WTC11 (cell line): ENCODE measurements at regions not wholly inside any gene's neighbourhood (a gene's known extent, or its start where the extent isn't known, plus 50 kb on each side); places are given as distances from the start of the nearest gene placed in this dataset.

Experiments used
- ATAC-seq: fragments of 200-7000 bp; cut with Tn5 transposase; 2 replicates; pipeline ENCODE4 v1.10.0; 2021; ENCODE audit warnings: mild to moderate bottlenecking, moderate library complexity
- CTCF ChIA-PET: fragments of 300-600 bp; sonication (Branson Sonifier 250); formaldehyde crosslinking; loops from one replicate; lab custom pipeline; 2021; ENCODE audit warnings: antibody characterized with exemption; lab: Charles Lee
- POLR2A ChIA-PET: fragments of 350-600 bp; sonication (Branson Sonifier 250); formaldehyde crosslinking; loops from one replicate; lab custom pipeline; 2021; ENCODE audit warnings: antibody characterized with exemption; lab: Charles Lee
- DNase-seq: peaks from one replicate; pipeline ENCODE4 v3.0.0; 2021; ENCODE audit warnings: low spot score
- H3K27ac Mint-ChIP-seq: 2 replicates; pipeline ENCODE4 v1.8.0; 2021; ENCODE audit warnings: mixed read lengths
- H3K27me3 Mint-ChIP-seq: 2 replicates; pipeline ENCODE4 v1.8.0; 2021; ENCODE audit warnings: low read depth, mild to moderate bottlenecking, moderate library complexity, mixed read lengths
- H3K36me3 Mint-ChIP-seq: 2 replicates; pipeline ENCODE4 v1.8.0; 2021; ENCODE audit warnings: mixed read lengths
- H3K4me1 Mint-ChIP-seq: 2 replicates; pipeline ENCODE4 v1.8.0; 2022; ENCODE audit warnings: mixed read lengths
- H3K4me3 Mint-ChIP-seq: 2 replicates; pipeline ENCODE4 v1.8.0; 2021; ENCODE audit warnings: mild to moderate bottlenecking, moderate library complexity, mixed read lengths
- H3K9me3 Mint-ChIP-seq: 2 replicates; pipeline ENCODE4 v1.8.0; 2021; ENCODE audit warnings: mixed read lengths
- ATF1 ChIP-seq: sonication (generic); formaldehyde crosslinking; IDR thresholded peaks from 2 replicates; pipeline ENCODE4 v1.8.1; 2023; ENCODE audit warnings: mild to moderate bottlenecking, moderate library complexity, missing genetic modification reagents
- FOXJ3 ChIP-seq: sonication (generic); formaldehyde crosslinking; IDR thresholded peaks from 2 replicates; pipeline ENCODE4 v1.9.0; 2021; ENCODE audit warnings: missing genetic modification reagents, mild to moderate bottlenecking, borderline replicate concordance
- KAT7 ChIP-seq: sonication (generic); formaldehyde crosslinking; IDR thresholded peaks from 2 replicates; pipeline ENCODE4 v1.8.1; 2023; ENCODE audit warnings: missing genetic modification reagents, mild to moderate bottlenecking, borderline replicate concordance
- MXD4 ChIP-seq: fragments of 250-450 bp; sonication (Bioruptor Pico); IDR thresholded peaks from 2 replicates; pipeline ENCODE4 v1.8.0; 2021; ENCODE audit warnings: mild to moderate bottlenecking, moderate library complexity, borderline replicate concordance
- NFYB ChIP-seq: sonication (generic); formaldehyde crosslinking; conservative IDR thresholded peaks from 2 replicates; pipeline ENCODE4 v1.8.0; 2022; ENCODE audit warnings: low read depth, missing genetic modification reagents
- OVOL2 ChIP-seq: fragments of 250-450 bp; sonication (Bioruptor Pico); IDR thresholded peaks from 2 replicates; pipeline ENCODE4 v1.9.0; 2021; ENCODE audit warnings: mild to moderate bottlenecking, borderline replicate concordance
- ZNF121 ChIP-seq: sonication (generic); formaldehyde crosslinking; IDR thresholded peaks from 2 replicates; pipeline ENCODE4 v1.8.0; 2023; ENCODE audit warnings: missing genetic modification reagents
- TF ChIP-seq, protein P1 (sequence below): sonication (generic); formaldehyde crosslinking; IDR thresholded peaks from 2 replicates; pipeline ENCODE4 v1.8.1; 2022; ENCODE audit warnings: low read depth, mild to moderate bottlenecking, moderate library complexity, missing genetic modification reagents, borderline replicate concordance
- TF ChIP-seq, protein P2 (sequence below): sonication (generic); formaldehyde crosslinking; IDR thresholded peaks from 2 replicates; pipeline ENCODE4 v1.8.0; 2022; ENCODE audit warnings: missing genetic modification reagents
- TF ChIP-seq, protein P3 (sequence below): fragments of 250-450 bp; sonication (Bioruptor Pico); IDR thresholded peaks from 2 replicates; pipeline ENCODE4 v1.9.0; 2021; ENCODE audit warnings: moderate library complexity, mild to moderate bottlenecking, inconsistent platforms, borderline replicate concordance
- TF ChIP-seq, protein P4 (sequence below): sonication (generic); formaldehyde crosslinking; IDR thresholded peaks from 2 replicates; pipeline ENCODE4 v1.8.0; 2022; ENCODE audit warnings: mild to moderate bottlenecking, missing genetic modification reagents
- TF ChIP-seq, protein P5 (sequence below): fragments of 200-600 bp; IDR thresholded peaks from 2 replicates; pipeline ENCODE4 v1.8.0; 2022; ENCODE audit warnings: antibody characterized with exemption
- TF ChIP-seq, protein P6 (sequence below): sonication (generic); formaldehyde crosslinking; IDR thresholded peaks from 2 replicates; pipeline ENCODE4 v1.8.1; 2023; ENCODE audit warnings: mild to moderate bottlenecking, missing genetic modification reagents, moderate library complexity
- TF ChIP-seq, protein P7 (sequence below): sonication (generic); formaldehyde crosslinking; IDR thresholded peaks from 2 replicates; pipeline ENCODE4 v1.8.1; 2022; ENCODE audit warnings: mild to moderate bottlenecking, missing genetic modification reagents, moderate library complexity, borderline replicate concordance
- TF ChIP-seq, protein P8 (sequence below): sonication (generic); formaldehyde crosslinking; conservative IDR thresholded peaks from 2 replicates; pipeline ENCODE4 v1.8.1; 2022; ENCODE audit warnings: mild to moderate bottlenecking, missing genetic modification reagents
- TF ChIP-seq, protein P9 (sequence below): sonication (generic); formaldehyde crosslinking; IDR thresholded peaks from 2 replicates; pipeline ENCODE4 v1.8.1; 2023; ENCODE audit warnings: mild to moderate bottlenecking, moderate library complexity, missing genetic modification reagents

DNA sequence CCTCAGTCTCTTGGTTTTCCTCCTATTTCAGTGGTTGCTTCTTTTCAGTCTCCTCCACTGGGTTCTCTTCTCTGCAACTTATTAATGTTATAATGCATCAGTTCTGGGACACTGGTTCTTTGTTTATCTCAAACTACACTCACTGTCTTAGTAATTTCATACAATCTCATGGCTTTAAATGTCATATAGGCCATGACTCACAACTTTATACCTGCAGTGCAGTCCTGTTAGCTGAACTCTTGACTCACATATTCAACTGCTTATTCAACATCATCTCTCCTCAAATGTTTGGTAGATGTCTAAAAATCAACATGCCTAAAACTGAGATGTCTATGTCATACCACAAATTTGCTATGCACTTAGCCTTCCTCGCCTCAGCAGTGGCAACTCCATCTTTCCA, 101.2 kb upstream of the PALS2 start (continued):
- TF ChIP-seq, protein P1, sequence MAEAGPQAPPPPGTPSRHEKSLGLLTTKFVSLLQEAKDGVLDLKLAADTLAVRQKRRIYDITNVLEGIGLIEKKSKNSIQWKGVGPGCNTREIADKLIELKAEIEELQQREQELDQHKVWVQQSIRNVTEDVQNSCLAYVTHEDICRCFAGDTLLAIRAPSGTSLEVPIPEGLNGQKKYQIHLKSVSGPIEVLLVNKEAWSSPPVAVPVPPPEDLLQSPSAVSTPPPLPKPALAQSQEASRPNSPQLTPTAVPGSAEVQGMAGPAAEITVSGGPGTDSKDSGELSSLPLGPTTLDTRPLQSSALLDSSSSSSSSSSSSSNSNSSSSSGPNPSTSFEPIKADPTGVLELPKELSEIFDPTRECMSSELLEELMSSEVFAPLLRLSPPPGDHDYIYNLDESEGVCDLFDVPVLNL (CRISPR knock-in tag), result no peak
- TF ChIP-seq, protein P2, sequence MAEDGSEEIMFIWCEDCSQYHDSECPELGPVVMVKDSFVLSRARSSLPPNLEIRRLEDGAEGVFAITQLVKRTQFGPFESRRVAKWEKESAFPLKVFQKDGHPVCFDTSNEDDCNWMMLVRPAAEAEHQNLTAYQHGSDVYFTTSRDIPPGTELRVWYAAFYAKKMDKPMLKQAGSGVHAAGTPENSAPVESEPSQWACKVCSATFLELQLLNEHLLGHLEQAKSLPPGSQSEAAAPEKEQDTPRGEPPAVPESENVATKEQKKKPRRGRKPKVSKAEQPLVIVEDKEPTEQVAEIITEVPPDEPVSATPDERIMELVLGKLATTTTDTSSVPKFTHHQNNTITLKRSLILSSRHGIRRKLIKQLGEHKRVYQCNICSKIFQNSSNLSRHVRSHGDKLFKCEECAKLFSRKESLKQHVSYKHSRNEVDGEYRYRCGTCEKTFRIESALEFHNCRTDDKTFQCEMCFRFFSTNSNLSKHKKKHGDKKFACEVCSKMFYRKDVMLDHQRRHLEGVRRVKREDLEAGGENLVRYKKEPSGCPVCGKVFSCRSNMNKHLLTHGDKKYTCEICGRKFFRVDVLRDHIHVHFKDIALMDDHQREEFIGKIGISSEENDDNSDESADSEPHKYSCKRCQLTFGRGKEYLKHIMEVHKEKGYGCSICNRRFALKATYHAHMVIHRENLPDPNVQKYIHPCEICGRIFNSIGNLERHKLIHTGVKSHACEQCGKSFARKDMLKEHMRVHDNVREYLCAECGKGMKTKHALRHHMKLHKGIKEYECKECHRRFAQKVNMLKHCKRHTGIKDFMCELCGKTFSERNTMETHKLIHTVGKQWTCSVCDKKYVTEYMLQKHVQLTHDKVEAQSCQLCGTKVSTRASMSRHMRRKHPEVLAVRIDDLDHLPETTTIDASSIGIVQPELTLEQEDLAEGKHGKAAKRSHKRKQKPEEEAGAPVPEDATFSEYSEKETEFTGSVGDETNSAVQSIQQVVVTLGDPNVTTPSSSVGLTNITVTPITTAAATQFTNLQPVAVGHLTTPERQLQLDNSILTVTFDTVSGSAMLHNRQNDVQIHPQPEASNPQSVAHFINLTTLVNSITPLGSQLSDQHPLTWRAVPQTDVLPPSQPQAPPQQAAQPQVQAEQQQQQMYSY (CRISPR knock-in tag), result no peak
- TF ChIP-seq NFYB (CRISPR knock-in tag), result no peak
- no peak for TF ChIP-seq OVOL2 (CRISPR knock-in tag)
- TF ChIP-seq, protein P3, sequence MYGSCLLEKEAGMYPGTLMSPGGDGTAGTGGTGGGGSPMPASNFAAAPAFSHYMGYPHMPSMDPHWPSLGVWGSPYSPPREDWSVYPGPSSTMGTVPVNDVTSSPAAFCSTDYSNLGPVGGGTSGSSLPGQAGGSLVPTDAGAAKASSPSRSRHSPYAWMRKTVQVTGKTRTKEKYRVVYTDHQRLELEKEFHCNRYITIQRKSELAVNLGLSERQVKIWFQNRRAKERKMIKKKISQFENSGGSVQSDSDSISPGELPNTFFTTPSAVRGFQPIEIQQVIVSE (CRISPR knock-in tag), result no peak
- TF ChIP-seq, protein P4, sequence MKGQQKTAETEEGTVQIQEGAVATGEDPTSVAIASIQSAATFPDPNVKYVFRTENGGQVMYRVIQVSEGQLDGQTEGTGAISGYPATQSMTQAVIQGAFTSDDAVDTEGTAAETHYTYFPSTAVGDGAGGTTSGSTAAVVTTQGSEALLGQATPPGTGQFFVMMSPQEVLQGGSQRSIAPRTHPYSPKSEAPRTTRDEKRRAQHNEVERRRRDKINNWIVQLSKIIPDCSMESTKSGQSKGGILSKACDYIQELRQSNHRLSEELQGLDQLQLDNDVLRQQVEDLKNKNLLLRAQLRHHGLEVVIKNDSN (CRISPR knock-in tag), result no peak

DNA sequence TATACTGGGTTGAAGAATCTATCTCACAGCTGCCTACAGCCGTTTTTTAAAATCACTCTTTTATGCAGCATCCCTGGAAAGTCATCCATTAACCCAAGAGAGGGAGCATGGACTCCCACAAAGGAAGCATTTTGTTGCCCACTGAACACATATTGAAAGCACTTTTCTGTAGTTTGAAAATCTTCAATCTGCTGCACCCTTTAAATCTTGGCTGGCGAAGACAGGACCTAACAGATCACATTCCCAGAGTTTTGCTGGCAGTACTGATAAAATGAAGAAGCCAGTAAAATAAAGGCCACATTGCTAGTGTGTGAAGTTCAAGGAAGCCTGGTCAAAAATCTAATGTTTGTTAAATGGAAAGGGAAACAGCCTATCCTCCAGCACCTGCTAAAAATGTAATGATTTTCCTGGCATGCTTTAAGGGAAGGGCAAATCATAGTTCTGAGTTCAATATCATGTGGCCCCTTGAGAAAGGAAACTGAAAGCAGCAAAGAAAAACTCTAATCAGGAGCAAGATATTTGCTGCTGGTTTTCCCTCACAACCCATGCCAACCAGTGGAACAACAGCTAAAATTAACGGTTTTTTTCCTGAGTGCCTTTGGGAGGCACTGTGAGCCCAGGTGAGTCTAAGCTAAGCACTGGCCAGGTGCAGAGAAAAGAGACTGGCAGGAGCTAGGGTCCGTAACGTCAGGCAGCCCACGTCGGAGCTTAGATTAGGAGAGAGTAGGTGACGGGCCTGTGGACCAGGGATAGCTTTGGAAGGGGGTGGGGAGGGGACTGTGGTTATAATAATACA, 97.9 kb upstream of the PALS2 start:
- Mint-ChIP-seq H3K27ac (no peak overlapping the region), H3K4me3 (no peak overlapping the region), H3K4me1 (peaks cover 37% of the 10 kb centered on the region), H3K9me3 (peaks cover 4% of the 10 kb centered on the region; the same call in 1 of the 2 replicates), H3K36me3 (no peaks in the 10 kb centered on the region), H3K27me3 (peaks cover 12% of the 10 kb centered on the region)
- TF ChIP-seq, protein P5, sequence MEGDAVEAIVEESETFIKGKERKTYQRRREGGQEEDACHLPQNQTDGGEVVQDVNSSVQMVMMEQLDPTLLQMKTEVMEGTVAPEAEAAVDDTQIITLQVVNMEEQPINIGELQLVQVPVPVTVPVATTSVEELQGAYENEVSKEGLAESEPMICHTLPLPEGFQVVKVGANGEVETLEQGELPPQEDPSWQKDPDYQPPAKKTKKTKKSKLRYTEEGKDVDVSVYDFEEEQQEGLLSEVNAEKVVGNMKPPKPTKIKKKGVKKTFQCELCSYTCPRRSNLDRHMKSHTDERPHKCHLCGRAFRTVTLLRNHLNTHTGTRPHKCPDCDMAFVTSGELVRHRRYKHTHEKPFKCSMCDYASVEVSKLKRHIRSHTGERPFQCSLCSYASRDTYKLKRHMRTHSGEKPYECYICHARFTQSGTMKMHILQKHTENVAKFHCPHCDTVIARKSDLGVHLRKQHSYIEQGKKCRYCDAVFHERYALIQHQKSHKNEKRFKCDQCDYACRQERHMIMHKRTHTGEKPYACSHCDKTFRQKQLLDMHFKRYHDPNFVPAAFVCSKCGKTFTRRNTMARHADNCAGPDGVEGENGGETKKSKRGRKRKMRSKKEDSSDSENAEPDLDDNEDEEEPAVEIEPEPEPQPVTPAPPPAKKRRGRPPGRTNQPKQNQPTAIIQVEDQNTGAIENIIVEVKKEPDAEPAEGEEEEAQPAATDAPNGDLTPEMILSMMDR, result no peak
- TF ChIP-seq, protein P6, sequence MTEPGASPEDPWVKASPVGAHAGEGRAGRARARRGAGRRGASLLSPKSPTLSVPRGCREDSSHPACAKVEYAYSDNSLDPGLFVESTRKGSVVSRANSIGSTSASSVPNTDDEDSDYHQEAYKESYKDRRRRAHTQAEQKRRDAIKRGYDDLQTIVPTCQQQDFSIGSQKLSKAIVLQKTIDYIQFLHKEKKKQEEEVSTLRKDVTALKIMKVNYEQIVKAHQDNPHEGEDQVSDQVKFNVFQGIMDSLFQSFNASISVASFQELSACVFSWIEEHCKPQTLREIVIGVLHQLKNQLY (CRISPR knock-in tag), result no peak
- TF ChIP-seq, protein P7, sequence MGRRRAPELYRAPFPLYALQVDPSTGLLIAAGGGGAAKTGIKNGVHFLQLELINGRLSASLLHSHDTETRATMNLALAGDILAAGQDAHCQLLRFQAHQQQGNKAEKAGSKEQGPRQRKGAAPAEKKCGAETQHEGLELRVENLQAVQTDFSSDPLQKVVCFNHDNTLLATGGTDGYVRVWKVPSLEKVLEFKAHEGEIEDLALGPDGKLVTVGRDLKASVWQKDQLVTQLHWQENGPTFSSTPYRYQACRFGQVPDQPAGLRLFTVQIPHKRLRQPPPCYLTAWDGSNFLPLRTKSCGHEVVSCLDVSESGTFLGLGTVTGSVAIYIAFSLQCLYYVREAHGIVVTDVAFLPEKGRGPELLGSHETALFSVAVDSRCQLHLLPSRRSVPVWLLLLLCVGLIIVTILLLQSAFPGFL (CRISPR knock-in tag), result no peak
- no peak for TF ChIP-seq ATF1 (CRISPR knock-in tag)
- no peak for TF ChIP-seq ZNF121 (CRISPR knock-in tag)
- TF ChIP-seq MXD4 (CRISPR knock-in tag), result no peak
- no peak for TF ChIP-seq FOXJ3
- no peak for TF ChIP-seq KAT7 (CRISPR knock-in tag)
- TF ChIP-seq, protein P8, sequence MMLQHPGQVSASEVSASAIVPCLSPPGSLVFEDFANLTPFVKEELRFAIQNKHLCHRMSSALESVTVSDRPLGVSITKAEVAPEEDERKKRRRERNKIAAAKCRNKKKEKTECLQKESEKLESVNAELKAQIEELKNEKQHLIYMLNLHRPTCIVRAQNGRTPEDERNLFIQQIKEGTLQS (CRISPR knock-in tag), result no peak
- TF ChIP-seq, protein P9, sequence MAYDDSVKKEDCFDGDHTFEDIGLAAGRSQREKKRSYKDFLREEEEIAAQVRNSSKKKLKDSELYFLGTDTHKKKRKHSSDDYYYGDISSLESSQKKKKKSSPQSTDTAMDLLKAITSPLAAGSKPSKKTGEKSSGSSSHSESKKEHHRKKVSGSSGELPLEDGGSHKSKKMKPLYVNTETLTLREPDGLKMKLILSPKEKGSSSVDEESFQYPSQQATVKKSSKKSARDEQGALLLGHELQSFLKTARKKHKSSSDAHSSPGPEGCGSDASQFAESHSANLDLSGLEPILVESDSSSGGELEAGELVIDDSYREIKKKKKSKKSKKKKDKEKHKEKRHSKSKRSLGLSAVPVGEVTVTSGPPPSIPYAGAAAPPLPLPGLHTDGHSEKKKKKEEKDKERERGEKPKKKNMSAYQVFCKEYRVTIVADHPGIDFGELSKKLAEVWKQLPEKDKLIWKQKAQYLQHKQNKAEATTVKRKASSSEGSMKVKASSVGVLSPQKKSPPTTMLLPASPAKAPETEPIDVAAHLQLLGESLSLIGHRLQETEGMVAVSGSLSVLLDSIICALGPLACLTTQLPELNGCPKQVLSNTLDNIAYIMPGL (CRISPR knock-in tag), result no peak
- peak; percentile 82 for ATAC-seq
- DNase-seq, result peak; percentile 43
- ChIA-PET POLR2A (no interaction called here), CTCF (interaction anchor here (0.5 to 2.2 kb wide), 21 partner anchors 11 to 241 kb away, joined by 3 to 10 read pairs (median 4); no protein-coding TSS in a partner anchor)
